ENCODE measurements at regions not wholly inside any gene's neighbourhood (a gene's known extent, or its start where the extent isn't known, plus 50 kb on each side); places are given as distances from the start of the nearest gene placed in this dataset.

GRCh38 chr22:49530671-49531367, 296.9 kb downstream of the BRD1 start:
- TF ChIP-seq POLR2A (IDR thresholded peaks at IDR 0.05) (no peak), CTCF (IDR thresholded peaks at IDR 0.05) (no peak)

All from esophagus squamous epithelium (tissue), 4 donors.